K562 (cell line): ENCODE measurements at regions not wholly inside any gene's neighbourhood (a gene's known extent, or its start where the extent isn't known, plus 50 kb on each side); places are given as distances from the start of the nearest gene placed in this dataset.

Source experiments
- ATAC-seq: fragments of 200-7000 bp; cut with Tn5 transposase; 3 replicates; pipeline ENCODE4 v1.9.1; 2020; ENCODE audit warnings: moderate library complexity
- BruUV-seq: library from RNA; stranded (reverse); fragments of 400-500 nt; replicated peaks from 2 replicates; lab custom pipeline; 2021; lab: Mats Ljungman, UMichigan
- CTCF ChIA-PET: fragments of 300-600 bp; formaldehyde crosslinking; extraction: SDS; loops from one replicate; lab custom pipeline; 2021; ENCODE audit warnings: low intra/inter-chr PET ratio; lab: Yijun Ruan, JAX
- POLR2A ChIA-PET: fragments of 300-600, 350-650 bp; sonication (Branson Sonifier 250); formaldehyde crosslinking; extraction: SDS; loops from one replicate; lab custom pipeline; 2021; ENCODE audit warnings: antibody characterized with exemption, inconsistent platforms; lab: Yijun Ruan, JAX
- DNase-seq, 4 experiments: peaks; one replicate each; pipeline versions ENCODE4 v3.0.0 to v3.0.0-alpha.2; 2011 to 2018; ENCODE audit warnings: low spot score in 3 of 4, mixed read lengths in 3 of 4; ENCODE audit errors: extremely low read depth in 1 of 4
- FAIRE-seq: peaks from 2 replicates; lab custom pipeline; 2011; peaks lifted over from hg19 to GRCh38; lab: Jason Lieb, UNC
- H2AFZ ChIP-seq: 2 replicates; pipeline ENCODE4 v1.6.0; 2011; ENCODE audit warnings: low read depth, low read length, control low read depth, inconsistent platforms
- H3K27ac ChIP-seq: fragments of 200-600 bp; 3 replicates; pipeline ENCODE4 v1.8.0; 2011; ENCODE audit warnings: low read depth, mild to moderate bottlenecking, control low read depth, inconsistent platforms, low read length, moderate library complexity, mixed read lengths; ENCODE audit errors: extremely low read depth
- H3K27me3 ChIP-seq, 2 experiments: fragments of 300-600 bp in 1 of 2; 2 replicates in 1 of 2; 3 replicates in 1 of 2; pipeline versions ENCODE4 v1.6.0 to v1.8.0; 2011; ENCODE audit warnings: inconsistent platforms in 2 of 2, low read length in 2 of 2, mild to moderate bottlenecking in 1 of 2, mixed read lengths in 1 of 2, moderate library complexity in 1 of 2; ENCODE audit not compliant: control insufficient read depth in 2 of 2, insufficient read depth in 2 of 2
- H3K36me3 ChIP-seq: fragments of 300-600 bp; 3 replicates; pipeline ENCODE4 v1.8.0; 2011; ENCODE audit warnings: mild to moderate bottlenecking, low read length, inconsistent platforms; ENCODE audit not compliant: control insufficient read depth, insufficient read depth
- H3K4me1 ChIP-seq, 2 experiments: fragments of 200-600 bp in 1 of 2; replicated peaks in 1 of 2; 2 replicates in 1 of 2; 3 replicates in 1 of 2; pipeline versions ENCODE4 v1.5.1 to v1.8.0; 2011; ENCODE audit warnings: inconsistent platforms in 2 of 2, low read length in 2 of 2, mild to moderate bottlenecking in 1 of 2, mixed read lengths in 1 of 2, moderate library complexity in 1 of 2; ENCODE audit not compliant: control insufficient read depth in 2 of 2, insufficient read depth in 2 of 2
- H3K4me2 ChIP-seq: 2 replicates; pipeline ENCODE4 v1.6.1; 2011; ENCODE audit warnings: low read length, control low read depth, inconsistent platforms, mixed read lengths; ENCODE audit not compliant: insufficient read depth
- H3K4me3 ChIP-seq: fragments of 200-600 bp; sonication (generic), shearing (Covaris generic); 2 replicates; pipeline ENCODE4 v1.5.1; 2016; ENCODE audit warnings: control low read depth, inconsistent platforms
- H3K79me2 ChIP-seq: fragments of 200-600 bp; 3 replicates; pipeline ENCODE4 v1.8.0; 2011; ENCODE audit warnings: low read length, inconsistent platforms; ENCODE audit not compliant: control insufficient read depth, insufficient read depth
- H3K9ac ChIP-seq, 2 experiments: 2 replicates each; pipeline versions ENCODE4 v1.6.0 to v1.6.1; 2011; ENCODE audit warnings: low read depth in 2 of 2, low read length in 2 of 2, control low read depth in 1 of 2, inconsistent platforms in 1 of 2, mild to moderate bottlenecking in 1 of 2, mixed read lengths in 1 of 2; ENCODE audit not compliant: insufficient read depth in 1 of 2
- H3K9me1 ChIP-seq: one replicate; pipeline ENCODE4 v1.6.0; 2011; ENCODE audit warnings: inconsistent platforms, mild to moderate bottlenecking, low read length, moderate library complexity; ENCODE audit not compliant: control insufficient read depth, insufficient read depth
- H3K9me3 ChIP-seq: replicated peaks from 2 replicates; pipeline ENCODE4 v1.5.1; 2011; ENCODE audit warnings: low read depth, low read length, inconsistent platforms; ENCODE audit not compliant: control insufficient read depth, insufficient read depth
- H4K20me1 ChIP-seq: replicated peaks from 2 replicates; pipeline ENCODE4 v1.6.1; 2011; ENCODE audit warnings: low read length, inconsistent platforms, mixed read lengths; ENCODE audit not compliant: control insufficient read depth, insufficient read depth
- BDP1 ChIP-seq: IDR thresholded peaks from 3 replicates; pipeline ENCODE4 v1.6.1; 2011; ENCODE audit not compliant: insufficient read length, insufficient read depth
- ELF4 ChIP-seq: fragments of 450-650 bp; formaldehyde crosslinking; IDR thresholded peaks from 2 replicates; pipeline ENCODE4 v1.4.0; 2022; ENCODE audit warnings: missing genetic modification characterization
- JUN ChIP-seq, 2 experiments: sonication (generic) in 1 of 2; formaldehyde crosslinking in 1 of 2; IDR thresholded peaks; 2 replicates each; pipeline versions ENCODE4 v1.6.1 to v1.8.0; 2012 to 2022; ENCODE audit warnings: borderline replicate concordance in 2 of 2, mild to moderate bottlenecking in 2 of 2, improper control_type of control experiment in 1 of 2, low read depth in 1 of 2, low read length in 1 of 2, missing genetic modification reagents in 1 of 2
- MCM3 ChIP-seq: fragments of 450-650 bp; IDR thresholded peaks from 2 replicates; pipeline ENCODE4 v1.6.1; 2016
- PHF20 ChIP-seq: fragments of 450-650 bp; IDR thresholded peaks from 2 replicates; pipeline ENCODE4 v1.6.1; 2018; ENCODE audit not compliant: partially characterized antibody
- SNRNP70 ChIP-seq: fragments of 200-400 bp; formaldehyde crosslinking; optimal IDR thresholded peaks from 2 replicates; pipeline ENCODE3; 2017; ENCODE audit warnings: low read depth, low read length
- ZFPM2 ChIP-seq: fragments of 250-450 bp; sonication (Bioruptor Pico); IDR thresholded peaks from 2 replicates; pipeline ENCODE4 v1.5.1; 2022; ENCODE audit warnings: mild to moderate bottlenecking
- ZNF778 ChIP-seq: fragments of 450-650 bp; formaldehyde crosslinking; IDR thresholded peaks from 2 replicates; pipeline ENCODE4 v1.4.0; 2020; ENCODE audit warnings: mild to moderate bottlenecking, moderate library complexity
- ZZZ3 ChIP-seq: fragments of 450-650 bp; IDR thresholded peaks from 2 replicates; pipeline ENCODE4 v1.6.1; 2016; ENCODE audit warnings: antibody characterized with exemption, mild to moderate bottlenecking, moderate library complexity
- WGBS: fragments of 100-300 bp; shearing (Covaris generic); methylation state at CpG from one replicate; pipeline ENCODE4 v1.1.6; 2016; ENCODE audit warnings: low coverage, mixed read lengths; ENCODE audit not compliant: insufficient coverage; ENCODE audit errors: missing lambda C conversion rate; 5-methylcytosine and 5-hydroxymethylcytosine counted together
- in situ Hi-C: fragments of 300-500 bp; cut with MboI; formaldehyde crosslinking; loops from 4 replicates; pipeline ENCODE4 v1.15.0; 2018; ENCODE audit warnings: inconsistent platforms, mixed read lengths
- intact Hi-C: fragments of 100-400 bp; cut with micrococcal nuclease; formaldehyde crosslinking; loops from 2 replicates; pipeline ENCODE4 v1.14.2; 2022
- TF ChIP-seq, protein P1 (sequence below), 3 experiments: fragments of 200-800 bp in 1 of 3; fragments of 250-450 bp in 1 of 3; fragments of 450-650 bp in 1 of 3; sonication (Bioruptor Pico) in 1 of 3; sonication (Bioruptor generic) in 1 of 3; formaldehyde crosslinking in 1 of 3; IDR thresholded peaks; 2 replicates each; pipeline versions ENCODE4 v1.6.1 to v1.8.0; 2016 to 2022; ENCODE audit warnings: mild to moderate bottlenecking in 2 of 3, missing genetic modification characterization in 2 of 3, missing compliant biosample characterization in 1 of 3, moderate library complexity in 1 of 3
- TF ChIP-seq, protein P2 (sequence below), 2 experiments: IDR thresholded peaks in 1 of 2; conservative IDR thresholded peaks in 1 of 2; 2 replicates each; pipeline ENCODE4 v1.6.1; 2016; ENCODE audit warnings: low read depth in 2 of 2, mild to moderate bottlenecking in 1 of 2, missing compliant biosample characterization in 1 of 2, missing genetic modification characterization in 1 of 2, moderate library complexity in 1 of 2

- TF ChIP-seq MCM3 = no peak
- no peak for TF ChIP-seq BDP1
- TF ChIP-seq SNRNP70 = no peak
- TF ChIP-seq, protein P1, sequence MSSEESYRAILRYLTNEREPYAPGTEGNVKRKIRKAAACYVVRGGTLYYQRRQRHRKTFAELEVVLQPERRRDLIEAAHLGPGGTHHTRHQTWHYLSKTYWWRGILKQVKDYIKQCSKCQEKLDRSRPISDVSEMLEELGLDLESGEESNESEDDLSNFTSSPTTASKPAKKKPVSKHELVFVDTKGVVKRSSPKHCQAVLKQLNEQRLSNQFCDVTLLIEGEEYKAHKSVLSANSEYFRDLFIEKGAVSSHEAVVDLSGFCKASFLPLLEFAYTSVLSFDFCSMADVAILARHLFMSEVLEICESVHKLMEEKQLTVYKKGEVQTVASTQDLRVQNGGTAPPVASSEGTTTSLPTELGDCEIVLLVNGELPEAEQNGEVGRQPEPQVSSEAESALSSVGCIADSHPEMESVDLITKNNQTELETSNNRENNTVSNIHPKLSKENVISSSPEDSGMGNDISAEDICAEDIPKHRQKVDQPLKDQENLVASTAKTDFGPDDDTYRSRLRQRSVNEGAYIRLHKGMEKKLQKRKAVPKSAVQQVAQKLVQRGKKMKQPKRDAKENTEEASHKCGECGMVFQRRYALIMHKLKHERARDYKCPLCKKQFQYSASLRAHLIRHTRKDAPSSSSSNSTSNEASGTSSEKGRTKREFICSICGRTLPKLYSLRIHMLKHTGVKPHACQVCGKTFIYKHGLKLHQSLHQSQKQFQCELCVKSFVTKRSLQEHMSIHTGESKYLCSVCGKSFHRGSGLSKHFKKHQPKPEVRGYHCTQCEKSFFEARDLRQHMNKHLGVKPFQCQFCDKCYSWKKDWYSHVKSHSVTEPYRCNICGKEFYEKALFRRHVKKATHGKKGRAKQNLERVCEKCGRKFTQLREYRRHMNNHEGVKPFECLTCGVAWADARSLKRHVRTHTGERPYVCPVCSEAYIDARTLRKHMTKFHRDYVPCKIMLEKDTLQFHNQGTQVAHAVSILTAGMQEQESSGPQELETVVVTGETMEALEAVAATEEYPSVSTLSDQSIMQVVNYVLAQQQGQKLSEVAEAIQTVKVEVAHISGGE (CRISPR knock-in tag; IDR thresholded peaks at IDR 0.05) = no peak
- no peak for TF ChIP-seq PHF20
- no peak for TF ChIP-seq ELF4
- no peak for TF ChIP-seq ZZZ3
- no peak for TF ChIP-seq ZNF778 (CRISPR knock-in tag)
- no peak for TF ChIP-seq ZFPM2 (CRISPR knock-in tag)
- TF ChIP-seq JUN (IDR thresholded peaks at IDR 0.05; ENCODE audit: borderline replicate concordance, low read depth, low read length) = no peak
- TF ChIP-seq JUN (CRISPR knock-in tag; IDR thresholded peaks at IDR 0.05; ENCODE audit: borderline replicate concordance) = no peak
- TF ChIP-seq, protein P2, sequence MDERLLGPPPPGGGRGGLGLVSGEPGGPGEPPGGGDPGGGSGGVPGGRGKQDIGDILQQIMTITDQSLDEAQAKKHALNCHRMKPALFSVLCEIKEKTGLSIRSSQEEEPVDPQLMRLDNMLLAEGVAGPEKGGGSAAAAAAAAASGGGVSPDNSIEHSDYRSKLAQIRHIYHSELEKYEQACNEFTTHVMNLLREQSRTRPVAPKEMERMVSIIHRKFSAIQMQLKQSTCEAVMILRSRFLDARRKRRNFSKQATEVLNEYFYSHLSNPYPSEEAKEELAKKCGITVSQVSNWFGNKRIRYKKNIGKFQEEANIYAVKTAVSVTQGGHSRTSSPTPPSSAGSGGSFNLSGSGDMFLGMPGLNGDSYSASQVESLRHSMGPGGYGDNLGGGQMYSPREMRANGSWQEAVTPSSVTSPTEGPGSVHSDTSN (CRISPR knock-in tag; IDR thresholded peaks at IDR 0.05; ENCODE audit: low read depth) = no peak
- TF ChIP-seq, protein P2 (tag; conservative IDR thresholded peaks at IDR 0.05; ENCODE audit: low read depth) = no peak
- ATAC-seq = no peak
- CTCF ChIA-PET = no interaction called here
- Histone ChIP-seq H3K4me2 (no peak overlapping the region), H3K27me3 (no peaks in the 10 kb centered on the region), H4K20me1 (no peaks in the 10 kb centered on the region), H3K9ac (no peak overlapping the region), H3K36me3 (no peaks in the 10 kb centered on the region), H3K79me2 (no peaks in the 10 kb centered on the region), H3K27ac (no peak overlapping the region), H3K4me3 (no peak overlapping the region), H3K9me3 (no peaks in the 10 kb centered on the region), H3K4me1 (no peaks in the 10 kb centered on the region), H3K9me1 (no peaks in the 10 kb centered on the region), H2AFZ (no peak overlapping the region)
- POLR2A ChIA-PET = no interaction called here
- no peak for FAIRE-seq
- no TSS peak for BruUV-seq
- intact Hi-C loops = no loop called here
- DNase-seq = no peak
- WGBS = 3% methylated on average over 5 of the region's 5 CpGs
- in situ Hi-C loops = no loop called here
Observed at GRCh38 chr4:116952530-116953136, 132.7 kb downstream of the TRAM1L1 start.
